HG02623 (cell line): ENCODE measurements at regions not wholly inside any gene's neighbourhood (a gene's known extent, or its start where the extent isn't known, plus 50 kb on each side); places are given as distances from the start of the nearest gene placed in this dataset.
A peak's percentile ranks its signal among the peaks of the same experiment; 100 is the strongest.
"Not testable (repeated sequence)": the region's sequence is repeated elsewhere in the genome, so short reads cannot be mapped to it uniquely, and the experiment has no call there.

ENCODE experiments used
- ATAC-seq: cut with Tn5 transposase; IDR thresholded peaks from one replicate; pipeline ENCODE4 v1.9.1; 2021; ENCODE audit warnings: moderate library complexity; ENCODE audit not compliant: unreplicated experiment

DNA sequence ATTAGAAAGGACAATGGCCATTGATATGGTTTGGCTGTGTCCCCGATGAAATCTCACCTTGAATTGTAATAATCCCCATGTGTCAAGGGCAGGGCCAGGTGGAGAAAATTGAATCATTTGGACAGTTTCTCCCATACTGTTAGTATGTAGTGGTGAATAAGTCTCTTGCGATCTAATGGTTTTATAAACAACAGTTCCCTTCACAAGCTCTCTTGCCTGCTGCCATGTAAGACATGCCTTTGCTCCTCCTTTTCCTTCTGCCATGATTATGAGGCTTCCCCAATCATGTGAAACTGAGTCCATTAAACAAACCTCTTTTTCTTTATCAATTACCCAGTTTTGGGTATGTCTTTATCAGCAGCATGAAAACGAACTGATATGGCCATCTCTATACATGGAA, 302.7 kb downstream of the SFMBT2 start:
- no peak for ATAC-seq

DNA sequence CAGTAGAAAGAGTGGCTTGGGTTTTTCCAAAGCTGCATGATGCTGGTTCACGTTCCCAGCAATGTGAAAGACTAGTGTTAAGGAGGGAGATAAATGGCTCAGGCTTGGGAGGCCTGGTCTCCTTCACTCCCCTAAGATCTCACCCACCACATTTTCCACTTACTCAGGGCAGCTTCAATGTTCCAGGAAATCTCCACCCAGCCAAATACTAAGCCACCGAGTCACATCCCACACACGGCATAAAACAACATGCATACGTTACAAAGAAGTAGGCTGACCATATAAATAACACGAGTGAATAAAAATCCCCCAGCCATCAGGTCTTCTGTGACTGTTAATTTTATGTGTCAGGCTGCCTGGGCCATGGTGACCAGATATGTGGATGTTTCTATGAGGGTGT, 303.5 kb downstream of the SFMBT2 start:
- ATAC-seq = no peak

GRCh38 chr10:7104379-7104778, 306.5 kb downstream of the SFMBT2 start:
- not testable (repeated sequence) for ATAC-seq

- peak; percentile 45 for ATAC-seq
Observed at GRCh38 chr10:7102557-7103349, 308.1 kb downstream of the SFMBT2 start.

DNA sequence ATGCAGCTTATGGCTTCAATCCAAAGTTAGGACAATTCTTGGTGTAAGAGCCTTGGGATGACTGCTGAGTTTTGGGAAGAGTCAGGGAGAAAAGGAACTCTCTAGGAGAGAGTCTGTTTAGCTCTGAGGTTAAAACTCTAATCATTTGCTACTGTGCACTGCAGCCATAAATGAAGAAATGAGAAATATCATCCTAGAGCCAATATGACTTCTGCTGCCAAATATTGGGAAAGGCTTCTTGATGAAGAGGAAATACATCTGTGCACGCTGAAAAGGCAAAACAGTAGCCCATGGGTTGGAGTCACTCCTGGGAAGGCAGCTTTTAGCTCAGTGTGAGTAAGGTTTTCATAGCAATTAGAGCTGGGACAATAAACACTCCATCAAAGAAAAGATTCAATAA, 308.8 kb downstream of the SFMBT2 start:
- no peak for ATAC-seq

GRCh38 chr10:7101451-7101850, 309.4 kb downstream of the SFMBT2 start:
- no peak for ATAC-seq

- ATAC-seq = no peak
Observed at GRCh38 chr10:7100032-7100702, 310.7 kb downstream of the SFMBT2 start.

GRCh38 chr10:7098160-7098762, 312.6 kb downstream of the SFMBT2 start:
- no peak for ATAC-seq

GRCh38 chr10:7094781-7095180, 316.1 kb downstream of the SFMBT2 start:
- no peak for ATAC-seq

DNA sequence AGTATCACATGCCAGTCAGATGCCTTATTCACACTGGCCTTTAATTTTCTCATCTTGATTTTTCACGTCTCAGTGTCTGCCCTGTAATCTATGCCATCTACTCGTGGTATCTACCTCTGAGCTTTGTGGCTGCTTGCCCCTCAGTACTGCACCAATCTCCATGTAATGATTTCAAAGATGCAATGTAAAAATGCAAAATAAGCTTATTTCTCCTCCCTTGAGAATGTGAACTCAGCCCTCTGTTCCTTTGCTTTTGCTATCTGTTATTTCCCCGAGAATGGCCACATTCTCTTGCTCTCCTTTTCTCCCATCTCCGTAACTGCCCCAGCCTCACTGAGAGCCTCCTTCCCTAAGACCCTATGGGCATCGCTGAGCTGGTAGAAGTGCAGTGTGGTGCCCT, 317.5 kb downstream of the SFMBT2 start:
- ATAC-seq = no peak

DNA sequence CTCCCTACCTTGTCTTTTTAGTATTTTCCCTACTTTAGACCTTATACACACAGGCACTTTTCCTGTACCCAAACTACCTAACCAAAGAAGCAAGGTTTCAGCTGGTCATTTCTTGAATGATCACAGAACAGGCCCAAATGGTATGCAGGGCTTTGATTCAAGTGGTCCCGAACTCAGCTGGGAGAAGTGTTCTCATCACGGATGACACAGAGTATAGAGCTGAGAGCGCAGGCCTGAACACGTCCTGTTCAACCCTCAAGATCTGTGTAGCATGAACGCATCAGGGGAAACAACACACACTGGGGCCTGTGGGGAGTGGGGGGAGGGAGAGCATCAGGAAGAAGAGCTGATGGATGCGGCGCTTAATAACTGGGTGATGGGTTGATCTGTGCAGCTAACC, 318.2 kb downstream of the SFMBT2 start:
- ATAC-seq = no peak

DNA sequence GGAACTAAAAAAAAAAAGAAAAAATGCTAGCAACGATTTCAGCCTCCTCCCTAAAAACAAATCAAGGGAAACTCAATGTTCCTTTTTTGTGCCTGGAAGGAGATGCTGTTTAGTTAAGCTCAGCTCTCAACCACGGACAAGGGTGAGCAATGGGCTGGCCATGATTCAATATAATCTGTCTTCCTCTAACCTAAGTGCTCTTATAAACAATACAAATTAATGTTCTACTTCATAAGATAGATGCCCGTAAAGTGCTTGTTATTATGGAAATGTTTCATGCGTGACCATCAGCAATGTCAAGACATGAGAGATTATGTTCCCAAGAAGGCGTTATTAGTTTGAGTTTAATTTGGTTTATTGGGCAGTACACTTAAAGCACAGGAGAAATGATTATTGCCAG, 320.3 kb downstream of the SFMBT2 start:
- no peak for ATAC-seq

DNA sequence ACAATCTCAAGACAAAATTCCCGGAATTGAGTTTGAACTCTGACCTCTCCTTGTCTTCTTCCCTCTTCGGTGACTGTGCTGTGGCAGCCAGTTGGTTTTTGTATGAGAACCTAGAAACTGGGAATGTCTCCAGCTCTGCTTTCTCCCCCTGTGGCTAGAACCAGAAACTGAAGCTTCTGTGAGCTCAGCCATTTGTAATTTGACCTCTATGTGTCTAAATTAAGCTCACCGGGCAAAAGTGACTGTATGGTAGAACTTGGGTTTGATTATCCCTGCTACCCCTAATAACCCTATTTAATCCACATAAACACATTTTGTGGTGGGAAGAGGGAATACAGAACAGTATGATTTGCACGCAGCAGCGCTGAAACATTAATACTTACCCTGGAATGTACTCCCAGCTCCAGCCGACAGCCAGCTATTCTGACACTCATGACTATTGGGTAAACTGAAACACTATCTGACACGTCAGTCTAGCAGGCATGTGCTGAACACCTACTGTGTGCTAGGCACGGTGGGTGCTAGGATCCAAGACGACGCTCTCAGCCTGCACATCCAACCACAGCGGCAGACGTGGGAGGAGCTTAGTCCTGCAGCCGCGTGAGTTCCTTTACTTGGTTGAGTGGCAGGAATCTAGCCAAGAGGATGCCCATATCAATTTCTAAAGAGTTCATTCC, 324.8 kb downstream of the SFMBT2 start:
- ATAC-seq = no peak

GRCh38 chr10:7085147-7085912, 325.5 kb downstream of the SFMBT2 start:
- ATAC-seq = no peak

GRCh38 chr10:7084280-7085005, 326.4 kb downstream of the SFMBT2 start:
- no peak for ATAC-seq

DNA sequence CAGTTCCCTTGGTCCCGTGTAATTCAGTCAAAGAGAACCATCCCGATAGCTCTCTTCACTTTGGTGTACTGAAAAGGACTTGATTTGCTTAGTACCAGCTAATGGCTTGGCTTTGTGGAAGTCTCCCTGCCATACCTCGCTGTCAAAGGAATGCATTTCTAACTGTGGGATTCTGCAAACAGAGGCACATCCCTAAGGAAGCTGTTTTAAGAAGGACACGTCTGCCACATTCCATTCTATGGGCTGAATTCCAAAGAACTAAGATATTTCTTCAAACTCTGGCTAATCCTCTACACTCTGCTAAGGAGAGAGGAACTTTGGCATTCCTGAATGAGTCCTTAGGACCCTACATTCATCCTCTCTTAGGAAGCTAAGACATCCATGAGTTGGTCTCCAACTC, 327.9 kb downstream of the SFMBT2 start:
- ATAC-seq = no peak

- no peak for ATAC-seq
Observed at GRCh38 chr10:7077880-7078279, 333.0 kb downstream of the SFMBT2 start.

DNA sequence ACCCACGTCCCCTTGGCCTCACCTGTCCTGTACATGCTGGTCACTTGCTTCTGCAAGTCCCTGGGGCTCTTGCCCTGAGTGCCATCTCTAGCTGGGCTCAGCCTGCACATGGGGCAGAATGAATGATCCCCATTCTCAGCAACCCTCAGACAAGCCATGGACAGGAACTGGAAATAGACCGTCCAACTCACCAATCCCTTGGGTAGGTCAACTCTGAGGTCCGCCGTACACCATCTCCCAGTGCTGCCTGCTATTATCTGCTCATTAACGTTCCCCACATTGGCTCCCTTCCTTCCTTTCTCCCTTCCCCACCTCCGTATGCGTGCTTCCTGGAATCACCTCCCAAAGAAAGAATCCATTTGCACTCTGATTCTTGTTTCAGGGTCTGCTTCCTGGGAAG, 335.0 kb downstream of the SFMBT2 start:
- ATAC-seq = no peak

- no peak for ATAC-seq
Observed at GRCh38 chr10:7075110-7075509, 335.7 kb downstream of the SFMBT2 start.

- no peak for ATAC-seq
Observed at GRCh38 chr10:7071421-7071820, 339.4 kb downstream of the SFMBT2 start.
